SHP77 treated with DMSO at 0.1 percent for 48 hours (cell line): ENCODE measurements at regions not wholly inside any gene's neighbourhood (a gene's known extent, or its start where the extent isn't known, plus 50 kb on each side); places are given as distances from the start of the nearest gene placed in this dataset.

Experiments
- DNase-seq: peaks from one replicate; lab custom pipeline; 2025; lab: John Stamatoyannopoulos, UW

DNA sequence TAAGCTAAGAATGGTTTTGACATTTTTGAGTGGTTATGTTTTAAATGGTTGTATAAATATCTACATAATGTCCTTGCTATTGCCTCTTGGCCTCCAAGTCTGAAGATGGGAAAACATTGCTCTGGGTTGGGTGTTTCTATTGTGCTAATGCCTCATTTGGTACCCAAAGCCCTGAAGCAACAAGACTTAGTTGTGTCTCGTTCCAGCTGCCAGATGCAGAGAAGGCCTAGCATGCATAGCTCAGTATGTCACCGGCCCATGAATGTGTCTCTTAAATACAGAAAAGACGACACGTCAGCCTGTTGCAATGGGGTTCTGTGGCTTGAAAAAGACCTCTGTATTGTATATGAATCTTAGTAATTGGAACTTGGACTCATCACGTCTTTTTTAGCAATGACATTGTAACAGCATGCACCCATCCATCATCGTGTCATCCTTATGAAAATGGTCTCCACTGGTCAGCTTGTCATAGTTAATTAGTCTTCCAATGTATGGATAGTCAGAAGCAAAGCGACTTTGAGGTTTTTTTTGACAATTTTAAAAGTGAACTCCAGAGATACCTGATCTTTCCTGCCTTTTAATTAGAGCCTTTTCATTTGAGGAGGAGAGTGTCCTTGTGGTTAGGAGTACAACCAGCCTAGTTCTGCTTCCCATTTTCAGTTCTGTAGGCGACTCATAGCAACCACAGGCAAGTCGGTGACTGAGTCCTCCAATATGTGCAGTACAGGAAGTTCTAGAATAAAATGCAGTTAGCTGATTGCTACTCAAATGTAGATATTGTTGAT lies 126.4 kb upstream of the GATB start:
- no peak for DNase-seq

DNA sequence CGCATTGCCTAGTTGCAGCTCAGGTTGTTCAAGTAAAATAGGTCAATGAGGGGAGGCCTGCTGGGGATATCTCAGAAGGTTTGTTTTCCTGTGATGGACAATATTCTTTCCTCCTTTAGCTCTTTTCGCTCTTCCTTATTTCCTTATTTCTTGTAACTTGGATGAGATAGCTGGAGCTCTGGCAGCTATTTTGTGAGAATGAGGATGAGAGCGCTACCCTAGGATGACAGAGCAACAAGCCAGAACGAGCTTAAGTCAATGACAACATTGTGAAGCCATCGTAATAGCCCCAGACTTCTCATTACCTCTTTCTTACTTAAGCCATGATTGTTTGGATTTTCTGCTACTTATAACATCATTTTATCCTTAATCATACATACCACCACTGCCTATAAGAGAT lies 124.3 kb upstream of the GATB start:
- DNase-seq = no peak

DNA sequence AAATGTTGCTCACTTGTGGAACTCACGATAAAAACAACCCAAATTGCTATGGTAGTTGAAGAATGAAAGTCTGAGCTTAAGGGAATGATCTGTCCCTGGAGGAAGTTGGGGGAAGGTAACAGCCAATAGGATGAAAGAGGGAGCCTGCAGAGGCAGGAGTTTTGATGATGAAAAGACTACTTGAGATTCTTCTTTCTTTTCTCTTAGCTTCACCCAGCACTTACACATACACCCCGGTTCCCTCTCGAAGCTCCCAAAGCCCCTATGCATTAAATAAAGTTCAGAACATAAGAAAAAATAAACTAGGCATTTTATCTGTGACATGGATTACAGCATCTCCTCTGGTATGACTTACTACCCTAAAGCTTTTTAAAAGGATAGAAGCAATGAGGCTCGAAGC lies 122.9 kb upstream of the GATB start:
- DNase-seq = no peak

DNA sequence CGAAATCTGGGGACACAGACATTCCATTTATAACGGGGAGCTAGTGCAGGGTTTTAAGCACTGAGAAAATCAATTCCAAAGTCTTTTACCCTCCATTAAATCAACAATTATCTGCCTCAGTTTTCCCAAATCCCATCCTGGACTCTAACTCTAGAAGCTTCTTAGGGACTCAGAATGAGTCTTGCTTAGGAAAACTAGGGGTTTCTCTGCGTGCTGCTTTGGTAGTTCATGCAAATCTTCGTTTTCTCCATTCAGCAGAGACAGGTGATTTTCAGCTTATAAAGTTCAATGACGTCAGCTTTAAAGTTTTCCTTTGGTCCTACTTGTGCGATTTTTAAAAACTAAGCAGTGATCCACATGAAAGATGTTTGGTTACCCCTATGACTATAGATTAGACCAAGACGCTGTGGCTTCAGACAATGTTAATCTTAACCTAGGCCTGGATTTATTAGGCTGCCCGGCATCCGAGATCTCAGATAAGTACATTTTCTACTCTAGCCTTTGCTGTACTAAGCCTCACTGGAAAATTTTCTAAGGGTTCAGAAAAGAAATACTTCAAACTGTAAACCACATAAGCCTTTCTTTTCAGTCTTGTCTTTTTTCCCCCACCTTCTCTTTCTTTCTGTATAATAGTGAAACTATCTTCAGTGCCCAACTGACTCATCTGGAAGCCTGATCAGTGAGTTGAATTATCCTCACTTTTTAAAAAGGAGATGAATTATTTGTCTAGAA lies 121.4 kb upstream of the GATB start:
- DNase-seq = no peak

DNA sequence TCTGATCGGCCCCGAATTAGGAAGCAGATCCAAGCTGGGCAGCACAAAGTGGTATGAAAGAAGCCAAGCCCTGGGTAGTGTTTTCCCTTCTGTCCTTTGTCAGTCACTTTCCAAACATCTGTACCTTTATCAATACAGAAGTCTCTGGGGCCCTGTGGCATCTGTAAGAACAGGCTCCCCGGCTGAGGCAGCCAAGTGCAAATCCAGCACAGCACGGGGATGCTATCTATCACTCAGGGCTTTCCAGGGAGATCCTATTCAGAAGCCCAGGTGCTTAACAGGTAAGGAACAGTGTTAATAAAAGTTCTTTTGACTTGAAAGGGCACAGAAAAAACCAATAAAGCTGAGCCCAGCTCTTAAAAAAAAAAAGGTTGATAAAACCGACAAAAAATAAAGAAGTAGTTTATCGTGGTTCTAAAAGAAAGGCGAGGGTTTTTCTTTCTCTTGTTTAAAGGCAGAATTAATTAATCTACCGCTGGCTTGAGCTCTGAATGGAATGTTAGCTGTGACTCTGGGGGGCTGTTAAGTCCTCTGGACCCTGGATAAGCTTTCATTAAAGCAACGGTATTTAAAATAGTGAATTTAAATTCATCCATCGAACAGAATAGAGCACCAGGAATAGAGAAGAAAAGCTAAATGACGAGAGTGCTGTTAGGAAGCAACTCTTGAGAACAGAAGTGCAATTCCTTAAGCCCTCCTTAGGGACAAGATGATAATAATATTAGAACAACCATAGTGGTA lies 119.1 kb upstream of the GATB start:
- no peak for DNase-seq

DNA sequence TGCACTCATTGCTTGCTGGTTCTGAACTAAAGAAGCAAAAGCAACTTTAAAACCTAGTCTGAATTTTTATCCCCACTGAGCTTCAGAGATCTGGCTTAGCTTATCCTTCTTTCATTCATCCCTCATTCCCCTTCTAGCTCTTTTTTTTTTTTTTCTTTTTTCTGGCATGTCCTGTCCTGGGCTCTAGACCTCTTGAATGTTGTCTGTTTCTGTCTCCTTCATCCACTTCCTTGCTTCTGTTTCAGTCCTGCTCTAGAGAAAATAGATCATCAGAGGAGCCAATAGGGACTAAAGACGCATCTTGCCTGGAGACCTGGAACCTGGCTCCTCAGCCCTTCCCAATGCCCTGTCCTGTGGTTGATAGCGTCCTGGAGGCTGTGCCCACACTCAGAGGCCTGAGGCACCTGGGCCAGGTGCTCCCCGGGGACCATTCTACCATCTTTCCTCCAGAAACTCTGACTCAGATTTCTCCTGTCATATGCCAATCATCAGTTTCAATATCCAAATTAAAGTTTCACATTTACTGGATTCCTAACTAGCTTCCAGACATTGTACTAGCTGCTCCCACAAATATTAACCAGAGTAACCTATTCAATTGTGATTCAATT lies 115.7 kb upstream of the GATB start:
- DNase-seq = no peak

DNA sequence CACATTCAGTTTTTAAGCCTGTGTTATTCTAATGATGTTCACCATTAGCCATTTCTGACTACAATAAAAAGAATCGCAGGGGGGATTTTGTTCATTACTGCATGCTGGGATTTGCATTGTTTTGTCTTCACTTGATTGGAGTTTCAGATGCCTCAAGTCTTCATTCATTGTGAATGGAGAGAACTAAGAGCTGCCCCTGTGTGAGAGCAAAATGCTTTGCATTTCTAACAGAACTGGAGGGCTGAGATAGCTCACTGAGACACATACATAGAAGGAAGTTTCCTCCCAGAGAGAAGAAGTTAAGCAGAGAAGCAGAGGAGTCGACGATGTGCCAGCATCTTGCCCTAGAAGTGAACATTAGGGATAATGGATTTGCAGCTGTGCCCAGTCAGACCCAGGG lies 113.5 kb upstream of the GATB start:
- no peak for DNase-seq

DNA sequence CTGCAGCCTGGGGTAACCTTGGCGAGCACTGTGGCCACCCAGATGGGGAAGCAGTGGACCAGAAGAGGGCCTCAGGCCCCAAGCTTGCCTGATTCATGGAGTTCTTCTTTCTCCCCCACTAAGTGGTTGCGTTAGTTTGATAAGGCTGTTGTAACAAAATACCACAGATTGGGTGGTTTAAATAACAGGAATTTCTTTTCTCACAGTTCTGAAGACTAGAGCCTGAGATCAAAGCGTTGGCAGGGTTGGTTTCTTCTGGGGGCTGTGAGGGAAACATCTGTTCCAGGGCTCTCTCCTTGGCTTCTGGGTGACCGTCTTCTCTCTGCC lies 105.7 kb upstream of the GATB start:
- no peak for DNase-seq

DNA sequence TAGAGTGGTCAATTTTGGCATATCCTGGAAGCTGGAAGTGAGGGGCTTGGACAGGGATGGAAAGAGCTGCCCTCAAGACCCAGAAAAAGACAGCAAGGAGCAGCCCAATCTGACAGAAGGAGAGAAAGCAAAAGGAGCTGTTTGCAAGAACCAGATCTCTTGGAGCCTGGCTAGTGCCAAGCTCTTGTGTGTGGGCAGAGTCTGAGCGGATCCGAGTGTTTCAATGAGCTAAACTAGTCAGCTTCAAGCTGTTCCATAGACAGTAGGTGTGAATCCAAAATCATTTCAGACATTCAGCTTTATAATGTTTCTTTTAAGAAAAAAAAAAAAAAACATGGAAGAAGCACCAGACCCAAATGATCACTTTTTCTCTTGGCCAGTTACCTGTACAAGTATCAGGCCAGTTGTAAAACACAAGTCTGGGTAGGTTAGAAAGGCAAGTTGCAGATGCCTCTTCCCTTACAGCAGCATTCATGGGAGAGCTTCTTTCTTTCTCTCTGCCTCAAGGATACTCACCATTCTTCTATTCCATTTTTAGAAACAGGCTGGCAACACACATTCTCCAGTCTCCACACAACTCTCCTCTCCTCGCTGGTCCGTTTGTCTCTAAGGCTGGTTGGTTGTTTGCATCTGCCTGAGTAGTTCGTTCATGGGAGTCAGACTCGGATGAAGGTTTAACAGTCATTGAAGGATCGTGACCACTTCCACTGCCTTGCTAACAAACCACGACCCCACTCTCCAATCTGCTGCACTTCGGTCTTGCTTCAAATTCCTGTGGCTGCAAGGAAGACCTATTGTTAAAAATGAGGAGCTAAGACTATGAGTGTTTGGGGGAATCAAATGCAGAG lies 105.2 kb upstream of the GATB start:
- no peak for DNase-seq

DNA sequence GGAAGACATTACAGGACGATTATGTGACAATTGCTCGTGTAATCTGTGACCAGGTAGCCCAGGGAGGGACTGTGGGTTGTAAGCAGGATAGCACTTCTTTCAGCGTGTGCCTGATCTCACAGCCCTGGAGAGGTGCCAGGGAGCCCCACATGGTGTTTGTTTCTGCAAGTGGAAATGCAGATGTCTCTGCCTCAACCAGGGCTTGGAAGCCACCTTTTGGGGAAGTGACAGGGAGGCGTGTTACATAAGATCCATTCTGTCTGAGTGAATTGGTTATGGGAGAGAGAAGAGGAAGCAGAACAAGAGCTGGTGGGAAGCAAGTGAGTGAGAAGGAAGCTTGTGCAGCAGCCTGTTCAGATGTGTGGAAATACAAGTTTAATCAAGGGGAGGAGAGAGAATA lies 104.5 kb upstream of the GATB start:
- no peak for DNase-seq

DNA sequence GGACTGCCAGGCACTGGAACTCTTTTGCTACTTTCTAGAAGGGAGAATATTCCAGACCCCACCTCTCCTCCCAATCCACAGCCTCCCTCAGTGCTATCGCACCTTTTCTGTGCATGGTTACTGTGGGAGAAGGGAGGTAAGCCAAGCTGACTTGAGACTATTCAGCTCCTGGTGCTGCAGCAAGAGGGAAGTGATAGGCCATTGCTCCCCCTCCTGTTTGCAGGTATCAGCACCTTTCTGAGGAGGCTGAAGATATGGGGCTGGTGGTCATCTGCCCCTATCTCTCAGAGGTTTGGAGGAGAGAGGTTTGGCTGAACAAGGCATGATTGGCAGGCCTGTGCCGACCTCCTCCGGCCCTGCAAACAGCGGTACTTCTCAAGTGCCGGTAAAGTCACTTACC lies 103.3 kb upstream of the GATB start:
- no peak for DNase-seq

DNA sequence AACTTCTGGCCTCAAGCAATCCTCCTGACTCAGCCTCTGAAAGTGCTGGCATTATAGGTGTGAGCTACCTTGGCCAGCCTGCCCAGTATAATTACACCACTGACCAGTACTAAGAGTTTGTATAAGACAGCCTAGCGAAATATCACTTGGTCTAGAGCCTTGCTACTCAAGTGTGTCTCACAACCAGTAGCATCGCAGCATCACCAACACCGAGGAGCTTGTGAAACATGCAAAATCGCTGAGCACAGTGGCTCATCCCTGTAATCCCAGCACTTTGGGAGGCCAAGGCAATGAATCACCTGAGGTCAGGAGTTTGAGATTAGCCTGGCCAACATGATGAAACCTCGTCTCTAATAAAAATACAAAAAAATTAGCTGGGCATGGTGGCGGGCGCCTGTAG lies 102.0 kb upstream of the GATB start:
- DNase-seq = no peak

DNA sequence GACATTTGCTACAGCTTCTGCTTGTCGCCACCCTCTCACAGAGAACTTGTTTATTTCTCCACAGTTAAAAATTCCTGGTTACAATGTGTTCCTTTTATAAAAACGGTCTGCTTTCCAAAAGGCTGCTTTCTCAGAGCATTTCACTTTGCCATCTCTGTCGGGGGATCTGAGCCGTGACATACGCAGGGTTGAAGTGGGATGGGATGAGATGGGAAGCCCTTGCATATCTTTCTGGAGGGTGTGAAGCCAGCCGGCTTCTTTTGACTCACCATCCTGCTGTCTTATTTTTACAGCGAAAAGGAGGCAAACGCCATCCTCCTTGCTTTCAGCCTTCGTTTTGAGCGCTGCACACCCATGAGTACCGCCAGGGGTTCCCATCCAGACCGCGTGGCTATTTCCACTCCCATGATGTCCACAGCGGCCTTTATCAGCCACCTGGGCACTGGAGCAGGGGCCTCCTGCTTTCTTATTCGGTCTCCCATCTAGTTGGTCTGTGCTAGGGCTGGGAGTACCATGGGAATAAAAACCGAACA lies 99.8 kb upstream of the GATB start:
- DNase-seq = no peak

DNA sequence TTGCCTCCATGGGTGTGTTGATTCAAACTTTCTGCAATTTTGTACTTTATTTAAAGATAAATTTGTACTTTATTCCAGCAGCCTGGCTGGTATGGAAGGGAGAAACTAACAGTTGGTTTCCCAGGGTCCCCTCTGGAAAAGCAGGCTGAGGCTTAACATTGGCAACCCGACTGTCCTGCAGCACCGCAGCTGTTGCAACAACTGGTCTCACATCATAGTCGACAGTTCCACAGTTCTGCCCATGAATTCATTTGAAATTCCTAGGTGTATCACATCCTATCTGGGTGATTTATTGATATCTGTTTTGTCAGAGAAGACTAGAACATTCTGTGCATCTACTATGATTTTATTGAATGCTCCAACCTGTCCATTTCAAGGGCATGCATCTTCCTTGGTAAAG lies 98.8 kb upstream of the GATB start:
- no peak for DNase-seq

DNA sequence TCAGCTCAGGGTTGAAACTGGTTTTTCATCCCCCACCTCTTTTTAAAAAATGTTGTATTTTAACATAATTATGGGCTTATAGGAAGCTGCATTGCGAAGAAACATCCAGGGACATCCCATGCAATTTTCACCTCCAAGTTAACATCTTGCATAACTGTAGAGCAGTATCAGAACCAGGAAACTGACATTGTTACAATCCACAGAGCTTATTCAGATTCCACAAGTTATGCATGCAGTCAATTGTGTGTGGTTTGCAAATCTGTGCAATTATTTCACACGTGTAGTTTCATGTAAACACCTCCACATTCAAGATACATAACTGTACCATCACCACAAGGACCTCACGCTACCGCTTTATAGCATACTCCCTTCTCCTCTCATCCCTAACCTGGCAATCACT lies 97.5 kb upstream of the GATB start:
- no peak for DNase-seq

DNA sequence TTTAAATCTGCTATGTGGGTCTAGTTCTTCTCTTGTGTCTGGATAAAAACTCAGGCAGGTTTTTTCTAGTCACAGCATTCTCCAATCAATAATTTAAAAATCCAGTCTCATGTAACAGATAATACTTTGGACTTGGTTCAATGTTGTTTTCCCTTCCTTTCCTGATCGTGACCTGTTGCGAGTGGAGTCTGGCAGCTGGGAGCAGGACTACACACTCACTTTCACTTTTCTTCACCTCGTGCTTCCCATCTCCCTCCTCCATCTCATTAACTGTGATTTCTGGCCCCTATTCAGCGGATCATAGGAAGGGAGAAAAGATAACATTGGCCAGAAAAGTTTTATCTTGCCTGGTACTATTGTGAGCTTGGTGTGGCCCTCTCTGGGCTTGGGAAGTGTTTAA lies 96.6 kb upstream of the GATB start:
- no peak for DNase-seq

DNA sequence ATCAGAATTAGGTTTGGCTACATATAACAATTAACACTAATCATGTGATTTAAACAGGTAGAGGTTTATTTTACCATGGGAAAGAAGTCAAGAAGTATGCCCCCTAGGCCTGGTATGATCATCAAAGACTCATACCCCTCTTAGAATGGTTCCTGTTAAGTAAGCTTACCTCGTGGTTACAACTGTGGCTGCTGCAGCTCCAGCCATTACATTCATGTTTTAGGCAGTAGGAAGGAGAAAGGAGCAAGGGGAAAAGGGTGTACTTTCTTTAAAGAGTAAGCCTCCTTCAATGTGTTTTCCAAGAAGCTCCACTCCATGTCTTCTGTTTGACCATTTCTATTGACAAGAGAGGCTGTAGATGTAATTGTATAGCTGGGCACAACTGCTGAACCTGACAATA lies 94.9 kb upstream of the GATB start:
- DNase-seq = no peak

DNA sequence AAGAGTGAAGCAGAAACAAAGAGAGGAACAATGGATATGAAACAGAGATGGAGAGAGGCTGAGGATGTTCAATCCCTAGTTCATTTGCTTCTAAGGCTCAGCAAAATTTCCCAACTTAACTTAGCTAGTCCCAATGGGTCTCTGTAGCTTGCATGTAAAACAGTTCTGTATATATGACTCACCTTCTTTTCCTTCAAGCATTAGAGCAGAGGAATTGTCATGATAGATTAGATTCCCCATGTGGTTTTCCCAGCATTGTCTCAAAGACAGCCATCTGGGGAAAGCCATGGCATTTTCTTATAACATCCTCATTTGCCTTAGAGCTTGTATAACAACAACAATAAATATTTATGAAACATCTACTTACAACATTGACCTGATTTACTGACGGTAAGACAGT lies 93.9 kb upstream of the GATB start:
- no peak for DNase-seq

DNA sequence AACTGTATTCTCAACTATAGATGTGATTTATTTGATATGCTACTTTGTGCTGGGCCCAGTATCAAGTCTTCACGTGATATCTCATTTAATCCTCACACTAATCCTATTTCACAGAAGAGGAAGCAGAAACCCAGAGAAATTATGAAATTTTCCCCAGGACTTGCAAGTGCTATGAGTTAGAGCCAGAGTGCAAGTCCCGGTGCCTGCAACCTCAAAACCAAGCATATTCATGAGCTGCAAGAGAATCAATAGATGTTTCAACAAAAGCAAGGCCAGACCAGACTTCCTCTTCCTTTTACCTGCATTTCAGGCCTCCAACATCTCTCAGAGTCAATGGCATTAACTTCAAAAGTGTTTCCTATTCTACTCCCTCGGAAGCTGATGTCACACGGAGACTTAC lies 92.2 kb upstream of the GATB start:
- no peak for DNase-seq

DNA sequence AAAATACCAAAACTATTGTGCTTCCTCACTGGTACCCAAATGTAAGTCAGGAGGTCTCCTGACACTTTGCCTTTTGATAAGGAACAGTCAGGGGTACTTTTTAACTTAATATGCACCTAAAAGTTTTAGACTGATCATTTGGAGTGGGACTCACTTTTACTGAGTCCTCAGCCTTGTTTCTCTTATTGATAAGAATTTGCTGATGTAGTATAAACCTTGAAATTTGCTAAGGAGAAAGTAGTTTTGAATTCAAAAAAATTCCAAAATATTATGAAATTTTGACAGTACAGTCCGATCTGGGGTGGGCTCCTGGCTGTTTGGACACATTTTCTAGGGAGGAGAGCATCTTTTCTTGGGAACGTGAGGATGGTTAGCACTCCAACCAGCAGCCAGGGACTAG lies 91.4 kb upstream of the GATB start:
- DNase-seq = no peak

DNA sequence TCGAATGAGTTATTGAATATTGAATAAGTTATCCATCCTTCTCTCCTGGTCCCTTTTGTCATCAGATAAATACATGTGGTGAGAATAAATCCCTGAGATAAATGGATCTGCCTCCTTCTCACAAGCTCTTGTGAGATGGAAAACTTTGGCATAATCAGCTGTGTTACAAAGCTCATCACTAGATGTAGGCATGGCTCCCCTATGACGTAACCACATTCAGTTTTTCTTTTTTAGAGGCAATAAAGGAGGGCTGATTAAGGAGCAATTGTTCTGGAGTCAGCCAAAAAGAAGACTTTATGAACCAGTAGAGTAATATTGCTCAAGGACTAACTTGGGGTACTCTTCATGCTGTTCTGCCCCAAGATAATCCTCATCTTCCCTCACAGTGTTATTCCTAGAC lies 90.5 kb upstream of the GATB start:
- DNase-seq = no peak

DNA sequence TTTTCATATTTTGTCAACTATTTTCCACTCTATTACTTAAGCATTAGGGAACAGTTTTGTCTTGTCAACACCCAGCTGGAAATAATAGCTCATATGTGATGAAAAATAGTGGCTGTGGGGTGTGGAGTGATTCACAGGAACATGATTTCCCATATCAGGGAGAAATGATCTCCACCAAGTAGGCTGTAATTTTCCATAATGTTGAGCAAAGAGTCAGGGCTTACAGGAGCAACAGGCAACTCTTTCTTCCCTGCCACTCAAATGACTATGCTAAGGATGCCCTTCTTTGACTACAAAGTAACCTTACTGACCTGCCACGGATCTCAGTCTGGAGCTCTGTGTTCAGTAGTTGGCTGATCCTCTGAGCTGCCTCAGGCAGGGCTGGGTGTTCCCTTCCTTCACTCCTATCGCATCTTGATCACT lies 90.0 kb upstream of the GATB start:
- DNase-seq = no peak
